HG02870 (cell line): ENCODE measurements at regions not wholly inside any gene's neighbourhood (a gene's known extent, or its start where the extent isn't known, plus 50 kb on each side); places are given as distances from the start of the nearest gene placed in this dataset.

Experiments used
- ATAC-seq: cut with Tn5 transposase; IDR thresholded peaks from one replicate; pipeline ENCODE4 v1.9.1; 2021; ENCODE audit warnings: mild to moderate bottlenecking, moderate library complexity; ENCODE audit not compliant: unreplicated experiment

GRCh38 chr2:14114275-14114674 lies 518.2 kb upstream of the LRATD1 start:
- no peak for ATAC-seq

- ATAC-seq: no peak
Measured at GRCh38 chr2:14120376-14120775, 512.1 kb upstream of the LRATD1 start.

- ATAC-seq: no peak
Measured at GRCh38 chr2:14123436-14124103, 508.9 kb upstream of the LRATD1 start.

- ATAC-seq: no peak
Measured at GRCh38 chr2:14125624-14126293, 506.8 kb upstream of the LRATD1 start.

GRCh38 chr2:14126846-14127245 lies 505.7 kb upstream of the LRATD1 start:
- no peak for ATAC-seq

GRCh38 chr2:14127765-14128164 lies 504.8 kb upstream of the LRATD1 start:
- ATAC-seq: no peak

GRCh38 chr2:14132386-14132785 lies 500.1 kb upstream of the LRATD1 start:
- ATAC-seq: no peak

- ATAC-seq: no peak
Measured at GRCh38 chr2:14134771-14135170, 497.7 kb upstream of the LRATD1 start.

- ATAC-seq: no peak
Measured at GRCh38 chr2:14136030-14136429, 496.5 kb upstream of the LRATD1 start.

- no peak for ATAC-seq
Measured at GRCh38 chr2:14137643-14138042, 494.9 kb upstream of the LRATD1 start.

GRCh38 chr2:14140009-14140550 lies 492.4 kb upstream of the LRATD1 start:
- no peak for ATAC-seq

- no peak for ATAC-seq
Measured at GRCh38 chr2:14143435-14143834, 489.1 kb upstream of the LRATD1 start.

GRCh38 chr2:14148216-14148615 lies 484.3 kb upstream of the LRATD1 start:
- ATAC-seq: no peak

- ATAC-seq: no peak
Measured at GRCh38 chr2:14157816-14158215, 474.7 kb upstream of the LRATD1 start.

GRCh38 chr2:14180333-14180732 lies 452.2 kb upstream of the LRATD1 start:
- no peak for ATAC-seq

GRCh38 chr2:14182227-14182946 lies 450.1 kb upstream of the LRATD1 start:
- no peak for ATAC-seq

GRCh38 chr2:14185906-14186305 lies 446.6 kb upstream of the LRATD1 start:
- ATAC-seq: no peak

GRCh38 chr2:14188446-14188845 lies 444.1 kb upstream of the LRATD1 start:
- no peak for ATAC-seq

GRCh38 chr2:14189929-14190328 lies 442.6 kb upstream of the LRATD1 start:
- no peak for ATAC-seq

- ATAC-seq: no peak
Measured at GRCh38 chr2:14194233-14194632, 438.3 kb upstream of the LRATD1 start.

- no peak for ATAC-seq
Measured at GRCh38 chr2:14197293-14197692, 435.2 kb upstream of the LRATD1 start.

GRCh38 chr2:14199040-14199439 lies 433.5 kb upstream of the LRATD1 start:
- no peak for ATAC-seq
